B cell (primary cell): ENCODE measurements at regions not wholly inside any gene's neighbourhood (a gene's known extent, or its start where the extent isn't known, plus 50 kb on each side); places are given as distances from the start of the nearest gene placed in this dataset.

Experiments used
- CTCF ChIP-seq: fragments of 200-600 bp; IDR thresholded peaks from one replicate; pipeline ENCODE4 v1.8.0; 2022; ENCODE audit warnings: antibody characterized with exemption, mild to moderate bottlenecking
- EZH2 ChIP-seq: IDR thresholded peaks from 2 replicates; pipeline ENCODE4 v1.6.1; 2012; ENCODE audit warnings: borderline replicate concordance, low read depth, mild to moderate bottlenecking, moderate library complexity, low read length; ENCODE audit not compliant: insufficient read depth, poor library complexity, severe bottlenecking

- TF ChIP-seq CTCF = no peak
- no peak for TF ChIP-seq EZH2
Measured at GRCh38 chr10:30190577-30191552, 131.5 kb upstream of the JCAD start.
